ENCODE measurements at regions not wholly inside any gene's neighbourhood (a gene's known extent, or its start where the extent isn't known, plus 50 kb on each side); places are given as distances from the start of the nearest gene placed in this dataset.

GRCh38 chr9:7229571-7229970, 471.8 kb downstream of the KDM4C start:
- no peak for DNase-seq

GRCh38 chr9:7228726-7229125, 471.0 kb downstream of the KDM4C start:
- DNase-seq = no peak

- DNase-seq = no peak
Measured at GRCh38 chr9:7227951-7228350, 470.2 kb downstream of the KDM4C start.

GRCh38 chr9:7226007-7226640, 468.4 kb downstream of the KDM4C start:
- no peak for DNase-seq
